OCI-LY1 (cell line): ENCODE measurements at regions not wholly inside any gene's neighbourhood (a gene's known extent, or its start where the extent isn't known, plus 50 kb on each side); places are given as distances from the start of the nearest gene placed in this dataset.

ENCODE experiments used
- H2AFZ ChIP-seq: fragments of 200-600 bp; sonication (generic), shearing (Covaris generic); 2 replicates; pipeline ENCODE4 v1.6.0; 2014; ENCODE audit warnings: antibody characterized with exemption, mild to moderate bottlenecking, low read length
- H3F3A ChIP-seq: fragments of 200-600 bp; sonication (generic), shearing (Covaris generic); 2 replicates; pipeline ENCODE4 v1.6.0; 2014; ENCODE audit warnings: mild to moderate bottlenecking, antibody characterized with exemption, low read length, moderate library complexity; ENCODE audit not compliant: insufficient read depth
- H3K27ac ChIP-seq: fragments of 200-600 bp; sonication (generic); 2 replicates; pipeline ENCODE4 v1.5.1; 2014; ENCODE audit warnings: low read length, mixed run types, mild to moderate bottlenecking, low read depth; ENCODE audit not compliant: poor library complexity, severe bottlenecking
- H3K27me3 ChIP-seq: fragments of 200-600 bp; sonication (generic); 2 replicates; pipeline ENCODE4 v1.6.0; 2014; ENCODE audit warnings: antibody characterized with exemption, mild to moderate bottlenecking, low read length, moderate library complexity; ENCODE audit not compliant: insufficient read depth
- H3K36me3 ChIP-seq: fragments of 200-600 bp; sonication (generic); 2 replicates; pipeline ENCODE4 v1.6.1; 2014; ENCODE audit warnings: mild to moderate bottlenecking, antibody characterized with exemption, low read length, moderate library complexity, mixed read lengths; ENCODE audit not compliant: insufficient read depth
- H3K4me1 ChIP-seq: fragments of 200-600 bp; sonication (generic); 2 replicates; pipeline ENCODE4 v1.5.1; 2014; ENCODE audit warnings: mild to moderate bottlenecking, low read length, moderate library complexity; ENCODE audit not compliant: insufficient read depth, severe bottlenecking
- H3K4me2 ChIP-seq: fragments of 200-600 bp; sonication (generic), shearing (Covaris generic); 2 replicates; pipeline ENCODE4 v1.6.1; 2014; ENCODE audit warnings: low read length
- H3K4me3 ChIP-seq: fragments of 200-600 bp; sonication (generic); 2 replicates; pipeline ENCODE4 v1.5.1; 2014; ENCODE audit warnings: low read length, low read depth, mild to moderate bottlenecking, mixed read lengths; ENCODE audit not compliant: poor library complexity, severe bottlenecking
- H3K79me2 ChIP-seq: fragments of 200-600 bp; shearing (Covaris generic); 2 replicates; pipeline ENCODE4 v1.6.1; 2016; ENCODE audit warnings: mixed run types, low read length, mixed read lengths; ENCODE audit not compliant: insufficient read depth
- H3K9ac ChIP-seq: fragments of 200-600 bp; sonication (generic), shearing (Covaris generic); 2 replicates; pipeline ENCODE4 v1.6.1; 2014; ENCODE audit warnings: mild to moderate bottlenecking, low read length, mixed read lengths
- H3K9me2 ChIP-seq: fragments of 200-600 bp; sonication (generic), shearing (Covaris generic); 2 replicates; pipeline ENCODE4 v1.6.1; 2014; ENCODE audit warnings: low read depth, mild to moderate bottlenecking, low read length, mixed read lengths
- H3K9me3 ChIP-seq: fragments of 200-600 bp; shearing (Covaris generic); 2 replicates; pipeline ENCODE4 v1.6.1; 2014; ENCODE audit warnings: low read length, mixed read lengths
- H4K20me1 ChIP-seq: fragments of 200-600 bp; sonication (generic), shearing (Covaris generic); 2 replicates; pipeline ENCODE4 v1.6.0; 2016; ENCODE audit warnings: mild to moderate bottlenecking, low read length; ENCODE audit not compliant: insufficient read depth
- CTCF ChIP-seq: fragments of 200-600 bp; sonication (generic), shearing (Covaris generic); IDR thresholded peaks from 2 replicates; pipeline ENCODE4 v1.5.1; 2017; ENCODE audit warnings: mild to moderate bottlenecking, antibody characterized with exemption, low read length, moderate library complexity, mixed read lengths
- EZH2 ChIP-seq: fragments of 200-600 bp; sonication (generic), shearing (Covaris generic); IDR thresholded peaks from 2 replicates; pipeline ENCODE4 v1.8.0; 2017; ENCODE audit warnings: borderline replicate concordance, mixed run types, mild to moderate bottlenecking, antibody characterized with exemption, low read length, moderate library complexity, mixed read lengths

GRCh38 chr15:57861815-57862586 is 155.5 kb downstream of the POLR2M start:
- no peak for TF ChIP-seq CTCF
- TF ChIP-seq EZH2 = no peak
- H3K79me2 ChIP-seq = no peaks in the 10 kb centered on the region
- no peaks in the 10 kb centered on the region for H3K36me3 ChIP-seq
- no peaks in the 10 kb centered on the region; the same call in 1 of the 2 replicates for H3K27me3 ChIP-seq
- H3K9me3 ChIP-seq = no peaks in the 10 kb centered on the region
- no peak overlapping the region for H3K9ac ChIP-seq
- H3K4me2 ChIP-seq = no peak overlapping the region
- H3K9me2 ChIP-seq = no peaks in the 10 kb centered on the region
- H2AFZ ChIP-seq = no peak overlapping the region
- H3K27ac ChIP-seq = no peak overlapping the region
- H3K4me3 ChIP-seq = no peak overlapping the region
- no peaks in the 10 kb centered on the region for H4K20me1 ChIP-seq
- H3F3A ChIP-seq = no peaks in the 10 kb centered on the region
- H3K4me1 ChIP-seq = no peaks in the 10 kb centered on the region

GRCh38 chr15:57862761-57863160 is 156.2 kb downstream of the POLR2M start:
- H3K79me2 ChIP-seq = no peaks in the 10 kb centered on the region
- H3K9ac ChIP-seq = no peak overlapping the region
- no peak overlapping the region for H2AFZ ChIP-seq
- no peak overlapping the region for H3K4me2 ChIP-seq
- H3K4me1 ChIP-seq = no peaks in the 10 kb centered on the region
- no peak overlapping the region for H3K27ac ChIP-seq
- no peaks in the 10 kb centered on the region; the same call in 1 of the 2 replicates for H3K27me3 ChIP-seq
- no peak overlapping the region for H3K4me3 ChIP-seq
- TF ChIP-seq EZH2 = no peak
- no peak for TF ChIP-seq CTCF
- no peaks in the 10 kb centered on the region for H3K9me2 ChIP-seq
- H3K36me3 ChIP-seq = no peaks in the 10 kb centered on the region
- no peaks in the 10 kb centered on the region for H3K9me3 ChIP-seq
- no peaks in the 10 kb centered on the region for H3F3A ChIP-seq
- no peaks in the 10 kb centered on the region for H4K20me1 ChIP-seq

GRCh38 chr15:57865294-57865693 is 158.8 kb downstream of the POLR2M start:
- Histone ChIP-seq H3K4me1 (no peaks in the 10 kb centered on the region), H3K9me3 (no peaks in the 10 kb centered on the region), H3K4me3 (no peak overlapping the region), H4K20me1 (no peaks in the 10 kb centered on the region), H3K27ac (no peak overlapping the region), H3F3A (no peaks in the 10 kb centered on the region), H3K79me2 (no peaks in the 10 kb centered on the region), H3K27me3 (no peaks in the 10 kb centered on the region), H3K36me3 (no peaks in the 10 kb centered on the region), H3K4me2 (no peak overlapping the region), H3K9me2 (no peaks in the 10 kb centered on the region), H2AFZ (no peak overlapping the region), H3K9ac (no peak overlapping the region)
- no peak for TF ChIP-seq EZH2
- peak; percentile 59 for TF ChIP-seq CTCF
